ENCODE measurements at regions not wholly inside any gene's neighbourhood (a gene's known extent, or its start where the extent isn't known, plus 50 kb on each side); places are given as distances from the start of the nearest gene placed in this dataset.

GRCh38 chr4:174080361-174080760 lies 203.1 kb downstream of the FBXO8 start:
- H3K9ac ChIP-seq (replicated peaks in 1 of 4; ENCODE audit: extremely low read depth in 1 of 4, low read depth in 3 of 4, low read length in 3 of 4), result no peak overlapping the region
- no peak overlapping the region for H4K91ac ChIP-seq (replicated peaks; ENCODE audit: insufficient read length, low read length)
- H3K18ac ChIP-seq (ENCODE audit: extremely low read depth, low read length), result no peak overlapping the region
- H3K23me2 ChIP-seq (ENCODE audit: low read depth, low read length), result no peaks in the 10 kb centered on the region
- H2BK20ac ChIP-seq (ENCODE audit: low read length), result no peak overlapping the region
- H2AK5ac ChIP-seq (ENCODE audit: low read depth, low read length), result no peak overlapping the region
- H3K79me1 ChIP-seq (ENCODE audit: low read depth, low read length), result no peaks in the 10 kb centered on the region
- H2BK12ac ChIP-seq (ENCODE audit: low read depth, low read length), result no peak overlapping the region
- ChIA-PET POLR2A (ENCODE audit: partially characterized antibody) (no interaction called here), CTCF (ENCODE audit: partially characterized antibody) (no interaction called here)
- H2BK5ac ChIP-seq (ENCODE audit: low read depth, low read length), result no peak overlapping the region
- DNase-seq (ENCODE audit: low read depth in 1 of 2, low spot score in 2 of 2) (no peak), FAIRE-seq (no peak)
- no peaks in the 10 kb centered on the region for H3K9me3 ChIP-seq (ENCODE audit: insufficient read depth in 2 of 2, low read depth in 1 of 2, low read length in 1 of 2)
- no peaks in the 10 kb centered on the region for H4K20me1 ChIP-seq (replicated peaks in 1 of 2; ENCODE audit: control insufficient read depth in 1 of 2, insufficient read depth in 2 of 2, low read length in 2 of 2)
- H3K27me3 ChIP-seq (replicated peaks in 1 of 4; ENCODE audit: control insufficient read depth in 3 of 4, extremely low read depth in 1 of 4, insufficient read depth in 3 of 4, low read length in 3 of 4), result no peaks in the 10 kb centered on the region
- H3K56ac ChIP-seq (replicated peaks; ENCODE audit: insufficient read length, low read depth, low read length), result no peak overlapping the region
- no peak overlapping the region for H3K4me2 ChIP-seq (ENCODE audit: insufficient read depth in 1 of 2, low read depth in 2 of 2, low read length in 2 of 2)
- H3K23ac ChIP-seq (ENCODE audit: insufficient read length), result no peak overlapping the region
- no peak overlapping the region for H2BK15ac ChIP-seq (ENCODE audit: low read length)
- no peak overlapping the region for H3K4me3 ChIP-seq (ENCODE audit: extremely low read depth in 1 of 4, insufficient read depth in 2 of 4, low read depth in 3 of 4, low read length in 4 of 4)
- no peak overlapping the region for H3K4ac ChIP-seq (replicated peaks; ENCODE audit: insufficient read length, low read depth, low read length)
- H3K14ac ChIP-seq (ENCODE audit: insufficient read length), result no peak overlapping the region
- H3K36me3 ChIP-seq (ENCODE audit: control insufficient read depth in 2 of 4, insufficient read depth in 4 of 4, low read length in 3 of 4), result no peaks in the 10 kb centered on the region
- TF ChIP-seq BRCA1 (IDR thresholded peaks at IDR 0.05; ENCODE audit: low read depth, low read length) (no peak), RFX5 (IDR thresholded peaks at IDR 0.05; ENCODE audit: borderline replicate concordance, low read depth, low read length) (no peak), HDAC2 (IDR thresholded peaks at IDR 0.05; ENCODE audit: borderline replicate concordance in 1 of 2, low read depth in 2 of 2, low read length in 2 of 2) (no peak), SAP30 (IDR thresholded peaks at IDR 0.05; ENCODE audit: insufficient read depth, insufficient replicate concordance, low read length) (no peak), EGR1 (IDR thresholded peaks at IDR 0.05; ENCODE audit: borderline replicate concordance, low read depth, low read length) (no peak), ZNF274 (IDR thresholded peaks at IDR 0.05; ENCODE audit: borderline replicate concordance, extremely low read depth, low read length) (no peak), BCL11A (IDR thresholded peaks at IDR 0.05; ENCODE audit: low read depth in 2 of 2, low read length in 2 of 2) (no peak), CHD2 (IDR thresholded peaks at IDR 0.05; ENCODE audit: low read length) (no peak)
- no peaks in the 10 kb centered on the region for H3K4me1 ChIP-seq (replicated peaks in 1 of 4; ENCODE audit: control insufficient read depth in 3 of 4, insufficient read depth in 4 of 4, low read length in 3 of 4)
- no peak overlapping the region for H4K8ac ChIP-seq (ENCODE audit: extremely low read depth, insufficient read depth, low read length)
- no peak overlapping the region for H2BK120ac ChIP-seq (replicated peaks; ENCODE audit: low read depth, low read length)
- no peak overlapping the region for H3K27ac ChIP-seq (ENCODE audit: low read depth, low read length)
- H3K79me2 ChIP-seq (ENCODE audit: control insufficient read depth in 1 of 2, insufficient read depth in 2 of 2, low read length in 2 of 2), result no peaks in the 10 kb centered on the region
- H4K5ac ChIP-seq (ENCODE audit: insufficient read length, low read depth, low read length), result no peak overlapping the region
- H2AFZ ChIP-seq (ENCODE audit: low read length), result no peak overlapping the region
